Transverse colon (tissue), 3 donors: ENCODE measurements at regions not wholly inside any gene's neighbourhood (a gene's known extent, or its start where the extent isn't known, plus 50 kb on each side); places are given as distances from the start of the nearest gene placed in this dataset.

ENCODE experiments used
- EP300 ChIP-seq: sonication (generic); formaldehyde crosslinking; IDR thresholded peaks from one replicate; pipeline ENCODE4 v1.6.1; 2017; ENCODE audit warnings: antibody characterized with exemption, low read depth
- POLR2A ChIP-seq: fragments of 450-650 bp; IDR thresholded peaks from one replicate; pipeline ENCODE4 v1.6.1; 2016; ENCODE audit warnings: antibody characterized with exemption, mild to moderate bottlenecking, moderate library complexity
- TF ChIP-seq, protein P1 (sequence below), 5 experiments: fragments of 200-600 bp in 3 of 5; fragments of 450-650 bp in 2 of 5; sonication (generic) in 3 of 5; IDR thresholded peaks; 1 replicate in 2 of 5; 2 replicates in 3 of 5; pipeline ENCODE4 v1.5.1; 2016 to 2017; ENCODE audit warnings: antibody characterized with exemption in 5 of 5, inconsistent platforms in 3 of 5, mild to moderate bottlenecking in 2 of 5, moderate library complexity in 1 of 5

DNA sequence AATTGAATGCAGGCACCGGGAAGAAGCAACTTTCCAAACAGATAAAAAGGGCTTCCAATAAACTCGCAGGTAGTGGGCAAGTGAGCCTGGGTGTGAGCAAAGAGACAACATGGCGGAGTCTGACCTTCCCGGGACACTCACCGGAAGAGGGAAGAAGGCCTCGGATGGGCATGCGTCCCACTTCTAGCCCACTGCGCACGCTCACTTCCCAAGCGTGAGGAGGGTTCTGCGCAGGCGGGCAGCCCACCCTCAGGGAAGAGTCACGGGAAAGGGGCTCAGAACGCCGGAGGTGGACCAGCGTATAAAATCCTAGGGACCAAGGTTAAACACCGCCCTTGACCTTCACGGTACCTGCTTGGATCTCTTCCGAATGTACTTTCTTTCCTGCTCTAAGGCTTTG is 95.5 kb upstream of the AFDN start:
- TF ChIP-seq, protein P1, sequence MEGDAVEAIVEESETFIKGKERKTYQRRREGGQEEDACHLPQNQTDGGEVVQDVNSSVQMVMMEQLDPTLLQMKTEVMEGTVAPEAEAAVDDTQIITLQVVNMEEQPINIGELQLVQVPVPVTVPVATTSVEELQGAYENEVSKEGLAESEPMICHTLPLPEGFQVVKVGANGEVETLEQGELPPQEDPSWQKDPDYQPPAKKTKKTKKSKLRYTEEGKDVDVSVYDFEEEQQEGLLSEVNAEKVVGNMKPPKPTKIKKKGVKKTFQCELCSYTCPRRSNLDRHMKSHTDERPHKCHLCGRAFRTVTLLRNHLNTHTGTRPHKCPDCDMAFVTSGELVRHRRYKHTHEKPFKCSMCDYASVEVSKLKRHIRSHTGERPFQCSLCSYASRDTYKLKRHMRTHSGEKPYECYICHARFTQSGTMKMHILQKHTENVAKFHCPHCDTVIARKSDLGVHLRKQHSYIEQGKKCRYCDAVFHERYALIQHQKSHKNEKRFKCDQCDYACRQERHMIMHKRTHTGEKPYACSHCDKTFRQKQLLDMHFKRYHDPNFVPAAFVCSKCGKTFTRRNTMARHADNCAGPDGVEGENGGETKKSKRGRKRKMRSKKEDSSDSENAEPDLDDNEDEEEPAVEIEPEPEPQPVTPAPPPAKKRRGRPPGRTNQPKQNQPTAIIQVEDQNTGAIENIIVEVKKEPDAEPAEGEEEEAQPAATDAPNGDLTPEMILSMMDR (IDR thresholded peaks at IDR 0.05) = no peak
- TF ChIP-seq EP300 = no peak
- TF ChIP-seq POLR2A = no peak
